HL-60 (cell line): ENCODE measurements at regions not wholly inside any gene's neighbourhood (a gene's known extent, or its start where the extent isn't known, plus 50 kb on each side); places are given as distances from the start of the nearest gene placed in this dataset.

ENCODE experiments used
- DNase-seq, 2 experiments: peaks; one replicate each; pipeline ENCODE4 v3.0.0-alpha.2; 2010 to 2020; ENCODE audit warnings: low read depth in 1 of 2, low spot score in 1 of 2
- H3K27ac ChIP-seq: fragments of 250-450 bp; sonication (Bioruptor Pico); replicated peaks from 2 replicates; pipeline ENCODE4 v1.5.1; 2020; ENCODE audit warnings: mild to moderate bottlenecking, moderate library complexity
- H3K27me3 ChIP-seq: fragments of 250-450 bp; sonication (Bioruptor Pico); 2 replicates; pipeline ENCODE4 v1.5.1; 2021; ENCODE audit warnings: mild to moderate bottlenecking, moderate library complexity; ENCODE audit not compliant: insufficient read depth, poor library complexity, severe bottlenecking
- H3K4me3 ChIP-seq: replicated peaks from 2 replicates; pipeline ENCODE4 v1.5.1; 2011; ENCODE audit warnings: mild to moderate bottlenecking, control low read depth, low read length; ENCODE audit not compliant: insufficient read depth
- CTCF ChIP-seq: IDR thresholded peaks from one replicate; pipeline ENCODE4 v1.5.1; 2011; ENCODE audit warnings: low read length, control low read depth, inconsistent platforms; ENCODE audit not compliant: insufficient read depth
- GABPA ChIP-seq: IDR thresholded peaks from 2 replicates; pipeline ENCODE4 v1.6.1; 2012; ENCODE audit warnings: low read depth
- POLR2AphosphoS5 ChIP-seq: IDR thresholded peaks from 2 replicates; pipeline ENCODE4 v1.6.1; 2012; ENCODE audit warnings: low read depth
- REST ChIP-seq: IDR thresholded peaks from 2 replicates; pipeline ENCODE4 v1.6.1; 2012; ENCODE audit warnings: low read depth; ENCODE audit not compliant: insufficient replicate concordance
- SPI1 ChIP-seq: IDR thresholded peaks from 2 replicates; pipeline ENCODE4 v1.6.1; 2012; ENCODE audit warnings: low read depth, mild to moderate bottlenecking, borderline replicate concordance

- TF ChIP-seq CTCF (no peak), SPI1 (no peak), POLR2AphosphoS5 (no peak), GABPA (no peak), REST (no peak)
These were observed 253.9 kb downstream of the SEC14L1 start for GRCh38 chr17:77394540-77395295.

GRCh38 chr17:77395501-77396048 lies 254.8 kb downstream of the SEC14L1 start:
- no peak for DNase-seq
- TF ChIP-seq SPI1 (no peak), POLR2AphosphoS5 (no peak), GABPA (no peak), CTCF (no peak), REST (no peak)
- Histone ChIP-seq H3K4me3 (no peak overlapping the region), H3K27me3 (no peaks in the 10 kb centered on the region), H3K27ac (no peak overlapping the region)

More at GRCh38 chr17:77394540-77395295, 253.9 kb downstream of the SEC14L1 start:
- Histone ChIP-seq H3K4me3 (no peak overlapping the region), H3K27me3 (no peaks in the 10 kb centered on the region), H3K27ac (no peak overlapping the region)
- DNase-seq: no peak

GRCh38 chr17:77396610-77397009 lies 255.8 kb downstream of the SEC14L1 start:
- TF ChIP-seq CTCF (no peak), SPI1 (no peak), REST (no peak), GABPA (no peak), POLR2AphosphoS5 (no peak)
- Histone ChIP-seq H3K27ac (no peak overlapping the region), H3K4me3 (no peak overlapping the region), H3K27me3 (no peaks in the 10 kb centered on the region)
- no peak for DNase-seq
